Inflammatory macrophage treated with lipopolysaccharide for 1 hour (primary cell): ENCODE measurements at regions not wholly inside any gene's neighbourhood (a gene's known extent, or its start where the extent isn't known, plus 50 kb on each side); places are given as distances from the start of the nearest gene placed in this dataset.
"Not testable (repeated sequence)": the region's sequence is repeated elsewhere in the genome, so short reads cannot be mapped to it uniquely, and the experiment has no call there.

Source experiments
- DNase-seq, 2 donors: peaks; one replicate each; pipeline ENCODE4 v3.0.0-alpha.2; 2020 to 2022

GRCh38 chr2:91574255-91574654 is 2882.8 kb downstream of the RPIA start:
- not testable (repeated sequence) for DNase-seq

- DNase-seq = not testable (repeated sequence)
These were observed 2884.2 kb downstream of the RPIA start for GRCh38 chr2:91575701-91576100.

GRCh38 chr2:91577406-91577805 is 2885.9 kb downstream of the RPIA start:
- not testable (repeated sequence) for DNase-seq

GRCh38 chr2:91578678-91579077 is 2887.2 kb downstream of the RPIA start:
- not testable (repeated sequence) for DNase-seq

- DNase-seq = not testable (repeated sequence)
These were observed 2888.1 kb downstream of the RPIA start for GRCh38 chr2:91579555-91579954.

GRCh38 chr2:91580043-91580442 is 2888.6 kb downstream of the RPIA start:
- DNase-seq = not testable (repeated sequence)

GRCh38 chr2:91587098-91587497 is 2895.6 kb downstream of the RPIA start:
- DNase-seq = not testable (repeated sequence)

GRCh38 chr2:91587908-91588535 is 2896.5 kb downstream of the RPIA start:
- DNase-seq = not testable (repeated sequence)

GRCh38 chr2:91588782-91589223 is 2897.3 kb downstream of the RPIA start:
- DNase-seq = not testable (repeated sequence)

- DNase-seq = not testable (repeated sequence)
These were observed 2898.2 kb downstream of the RPIA start for GRCh38 chr2:91589454-91590328.

- not testable (repeated sequence) for DNase-seq
These were observed 2898.9 kb downstream of the RPIA start for GRCh38 chr2:91590381-91590780.

- not testable (repeated sequence) for DNase-seq
These were observed 2899.6 kb downstream of the RPIA start for GRCh38 chr2:91591066-91591465.

- not testable (repeated sequence) for DNase-seq
These were observed 2906.0 kb downstream of the RPIA start for GRCh38 chr2:91597436-91597835.

GRCh38 chr2:91598519-91598918 is 2907.0 kb downstream of the RPIA start:
- DNase-seq = not testable (repeated sequence)

- DNase-seq = not testable (repeated sequence)
These were observed 2907.5 kb downstream of the RPIA start for GRCh38 chr2:91599000-91599399.

- DNase-seq = not testable (repeated sequence)
These were observed 2911.4 kb downstream of the RPIA start for GRCh38 chr2:91602860-91603259.

GRCh38 chr2:91603996-91604395 is 2912.5 kb downstream of the RPIA start:
- not testable (repeated sequence) for DNase-seq

GRCh38 chr2:91604629-91605028 is 2913.2 kb downstream of the RPIA start:
- DNase-seq = not testable (repeated sequence)

GRCh38 chr2:91623739-91624138 is 2932.3 kb downstream of the RPIA start:
- not testable (repeated sequence) for DNase-seq

- DNase-seq = not testable (repeated sequence)
These were observed 2937.0 kb downstream of the RPIA start for GRCh38 chr2:91628471-91628870.

- not testable (repeated sequence) for DNase-seq
These were observed 2965.7 kb downstream of the RPIA start for GRCh38 chr2:91657193-91657592.

- DNase-seq = not testable (repeated sequence)
These were observed 2966.9 kb downstream of the RPIA start for GRCh38 chr2:91658336-91658735.

GRCh38 chr2:91659189-91659916 is 2967.9 kb downstream of the RPIA start:
- DNase-seq = not testable (repeated sequence)
